DND-41 (cell line): ENCODE measurements at regions not wholly inside any gene's neighbourhood (a gene's known extent, or its start where the extent isn't known, plus 50 kb on each side); places are given as distances from the start of the nearest gene placed in this dataset.

Experiments used
- CTCF ChIP-seq: IDR thresholded peaks from 2 replicates; pipeline ENCODE4 v1.5.1; 2012; ENCODE audit warnings: borderline replicate concordance, low read length, moderate library complexity, mild to moderate bottlenecking; ENCODE audit not compliant: poor library complexity, severe bottlenecking; ENCODE audit errors: extremely low read depth
- EZH2 ChIP-seq: IDR thresholded peaks from 3 replicates; pipeline ENCODE4 v1.6.1; 2012; ENCODE audit warnings: borderline replicate concordance, low read depth, mild to moderate bottlenecking, moderate library complexity, low read length, inconsistent platforms; ENCODE audit not compliant: severe bottlenecking

DNA sequence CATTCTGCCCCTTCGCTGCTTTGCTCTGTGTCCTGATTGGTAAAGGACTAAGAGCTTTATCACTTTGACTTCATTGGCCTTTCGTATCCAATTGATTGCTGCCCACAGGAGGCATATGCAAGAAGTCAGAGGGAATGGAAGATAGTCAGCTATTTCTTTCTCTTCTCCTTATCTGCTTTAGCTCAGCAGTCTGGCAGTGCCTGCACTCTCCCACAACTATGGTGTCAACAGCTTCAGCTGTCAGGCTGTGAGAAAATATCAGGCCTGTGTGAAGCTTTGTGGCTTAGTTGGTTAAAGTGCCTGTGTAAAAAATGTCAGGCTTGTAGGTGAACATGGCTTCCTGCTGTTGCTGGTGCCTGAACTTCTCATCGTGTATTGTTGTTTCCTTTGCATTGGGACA is 243.0 kb downstream of the PCDH17 start:
- TF ChIP-seq CTCF (no peak), EZH2 (no peak)
